HEK293 (cell line): ENCODE measurements at regions not wholly inside any gene's neighbourhood (a gene's known extent, or its start where the extent isn't known, plus 50 kb on each side); places are given as distances from the start of the nearest gene placed in this dataset.

Experiments
- CTCF ChIA-PET: fragments of 350-600 bp; formaldehyde crosslinking; extraction: SDS; loops from one replicate; lab custom pipeline; 2021; ENCODE audit warnings: antibody characterized with exemption; lab: Yijun Ruan, JAX
- POLR2A ChIA-PET: fragments of 300-600 bp; formaldehyde crosslinking; extraction: SDS; loops from one replicate; lab custom pipeline; 2020; ENCODE audit warnings: antibody characterized with exemption, inconsistent platforms; lab: Yijun Ruan, JAX
- H3K27ac ChIP-seq: fragments of 200-500 bp; sonication (Bioruptor generic); 2 replicates; pipeline ENCODE4 v1.5.1; 2014; ENCODE audit warnings: low read depth, low read length, control low read depth, inconsistent platforms; ENCODE audit errors: extremely low read depth
- H3K36me3 ChIP-seq, 2 experiments: fragments of 200-500 bp in 1 of 2; sonication (Bioruptor generic) in 1 of 2; 1 replicate in 1 of 2; 2 replicates in 1 of 2; pipeline ENCODE4 v1.5.1; 2014 to 2017; ENCODE audit warnings: inconsistent platforms in 2 of 2, low read length in 2 of 2; ENCODE audit not compliant: control insufficient read depth in 2 of 2, insufficient read depth in 1 of 2
- H3K4me1 ChIP-seq: fragments of 200-500 bp; sonication (Bioruptor generic); 2 replicates; pipeline ENCODE4 v1.5.1; 2014; ENCODE audit warnings: mild to moderate bottlenecking, low read length, inconsistent platforms; ENCODE audit not compliant: control insufficient read depth, insufficient read depth
- H3K4me3 ChIP-seq: 2 replicates; pipeline ENCODE4 v1.5.1; 2011; ENCODE audit warnings: low read depth, mild to moderate bottlenecking, control low read depth, low read length, moderate library complexity
- H3K9me3 ChIP-seq: fragments of 200-500 bp; sonication (Bioruptor generic); 2 replicates; pipeline ENCODE4 v1.5.1; 2014; ENCODE audit warnings: low read depth, low read length, inconsistent platforms; ENCODE audit not compliant: control insufficient read depth, insufficient read depth
- GLIS1 ChIP-seq: fragments of 450-650 bp; formaldehyde crosslinking; IDR thresholded peaks from 2 replicates; pipeline ENCODE4 v1.5.1; 2016; ENCODE audit warnings: missing biosample characterization, missing genetic modification characterization
- MYNN ChIP-seq: fragments of 450-650 bp; formaldehyde crosslinking; IDR thresholded peaks from 2 replicates; pipeline ENCODE4 v1.5.1; 2016; ENCODE audit warnings: missing biosample characterization, missing genetic modification characterization, borderline replicate concordance
- MZF1 ChIP-seq: fragments of 450-650 bp; formaldehyde crosslinking; IDR thresholded peaks from 2 replicates; pipeline ENCODE4 v1.5.1; 2017; ENCODE audit warnings: missing biosample characterization, missing genetic modification characterization, borderline replicate concordance
- SP7 ChIP-seq: fragments of 450-650 bp; formaldehyde crosslinking; IDR thresholded peaks from 2 replicates; pipeline ENCODE4 v1.5.1; 2016; ENCODE audit warnings: missing biosample characterization, missing genetic modification characterization
- ZNF121 ChIP-seq: fragments of 450-650 bp; formaldehyde crosslinking; IDR thresholded peaks from 2 replicates; pipeline ENCODE4 v1.5.1; 2016; ENCODE audit warnings: missing biosample characterization, missing genetic modification characterization
- ZNF133 ChIP-seq: fragments of 450-650 bp; formaldehyde crosslinking; IDR thresholded peaks from 2 replicates; pipeline ENCODE4 v1.5.1; 2016; ENCODE audit warnings: missing biosample characterization, missing genetic modification characterization
- ZNF146 ChIP-seq: fragments of 450-650 bp; formaldehyde crosslinking; IDR thresholded peaks from 2 replicates; pipeline ENCODE4 v1.5.1; 2016; ENCODE audit warnings: missing biosample characterization, missing genetic modification characterization
- ZNF266 ChIP-seq: fragments of 450-650 bp; formaldehyde crosslinking; IDR thresholded peaks from 2 replicates; pipeline ENCODE4 v1.5.1; 2016; ENCODE audit warnings: missing biosample characterization, missing genetic modification characterization, low read depth
- ZNF335 ChIP-seq: fragments of 450-650 bp; formaldehyde crosslinking; conservative IDR thresholded peaks from 2 replicates; pipeline ENCODE4 v1.5.1; 2016; ENCODE audit warnings: missing biosample characterization, missing genetic modification characterization
- ZNF366 ChIP-seq: fragments of 450-650 bp; formaldehyde crosslinking; conservative IDR thresholded peaks from 2 replicates; pipeline ENCODE4 v1.5.1; 2016; ENCODE audit warnings: missing biosample characterization, missing genetic modification characterization
- ZNF473 ChIP-seq: fragments of 450-650 bp; formaldehyde crosslinking; IDR thresholded peaks from 2 replicates; pipeline ENCODE4 v1.5.1; 2017; ENCODE audit warnings: missing biosample characterization, missing genetic modification characterization
- ZNF621 ChIP-seq: fragments of 450-650 bp; formaldehyde crosslinking; IDR thresholded peaks from 2 replicates; pipeline ENCODE4 v1.5.1; 2017; ENCODE audit warnings: missing biosample characterization, missing genetic modification characterization
- ZNF677 ChIP-seq: fragments of 450-650 bp; IDR thresholded peaks from 2 replicates; pipeline ENCODE4 v1.5.0; 2018; ENCODE audit warnings: missing biosample characterization, mild to moderate bottlenecking, missing genetic modification characterization, moderate library complexity
- ZSCAN23 ChIP-seq: fragments of 450-650 bp; formaldehyde crosslinking; IDR thresholded peaks from 2 replicates; pipeline ENCODE4 v1.5.1; 2016; ENCODE audit warnings: missing biosample characterization, missing genetic modification characterization
- TF ChIP-seq, protein P1 (sequence below): fragments of 450-650 bp; formaldehyde crosslinking; IDR thresholded peaks from 2 replicates; pipeline ENCODE4 v1.5.1; 2016; ENCODE audit warnings: missing biosample characterization, missing genetic modification characterization
- TF ChIP-seq, protein P2 (sequence below): fragments of 450-650 bp; formaldehyde crosslinking; IDR thresholded peaks from 2 replicates; pipeline ENCODE4 v1.5.1; 2016; ENCODE audit warnings: missing biosample characterization, missing genetic modification characterization
- TF ChIP-seq, protein P3 (sequence below): fragments of 450-650 bp; formaldehyde crosslinking; IDR thresholded peaks from 2 replicates; pipeline ENCODE4 v1.5.1; 2016; ENCODE audit warnings: missing biosample characterization, missing genetic modification characterization
- TF ChIP-seq, protein P4 (sequence below): fragments of 450-650 bp; formaldehyde crosslinking; IDR thresholded peaks from 2 replicates; pipeline ENCODE4 v1.5.1; 2016; ENCODE audit warnings: missing biosample characterization, missing genetic modification characterization
- TF ChIP-seq, protein P5 (sequence below): fragments of 450-650 bp; formaldehyde crosslinking; IDR thresholded peaks from 2 replicates; pipeline ENCODE4 v1.5.1; 2017; ENCODE audit warnings: missing biosample characterization, missing genetic modification characterization

DNA sequence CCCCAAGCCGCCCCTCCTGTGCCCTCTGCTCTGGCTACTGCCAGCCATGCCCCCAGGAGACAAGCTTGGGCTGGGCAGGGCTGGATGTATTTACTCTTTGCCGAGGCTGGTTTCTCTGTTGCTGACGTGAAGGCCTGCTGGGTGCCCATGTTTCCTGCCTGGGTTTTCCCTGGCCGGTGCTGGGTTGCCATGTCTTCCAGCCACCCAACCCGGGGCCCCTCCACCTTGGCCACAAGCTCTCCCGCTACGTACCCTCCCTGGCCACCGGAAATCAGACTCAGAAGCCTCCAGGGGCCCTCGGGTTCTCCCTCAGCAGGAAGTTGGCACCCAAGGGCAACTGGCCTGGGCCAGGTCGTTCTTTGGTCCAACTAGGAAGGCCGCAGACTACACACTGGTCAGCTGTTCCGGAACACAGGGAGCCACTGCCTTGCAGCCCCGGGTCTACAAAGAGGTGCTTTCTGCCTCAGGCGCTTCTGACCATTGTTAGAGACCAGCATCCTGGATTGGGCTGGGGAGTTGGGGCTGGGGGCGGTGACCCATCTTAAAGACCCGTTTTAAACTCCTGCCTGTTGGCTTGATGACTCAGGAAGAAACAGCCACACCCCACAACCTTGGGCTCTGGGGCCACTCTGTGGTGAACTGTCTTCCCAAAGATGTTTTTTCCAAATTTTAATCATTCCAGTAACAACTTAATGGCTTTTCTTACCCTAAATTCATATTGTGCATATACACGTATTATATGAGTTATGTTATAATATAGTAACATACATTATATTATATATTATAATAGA is 71.2 kb upstream of the RUNX3 start:
- no peak for TF ChIP-seq MZF1 (tag by site-specific recombination)
- TF ChIP-seq, protein P1, sequence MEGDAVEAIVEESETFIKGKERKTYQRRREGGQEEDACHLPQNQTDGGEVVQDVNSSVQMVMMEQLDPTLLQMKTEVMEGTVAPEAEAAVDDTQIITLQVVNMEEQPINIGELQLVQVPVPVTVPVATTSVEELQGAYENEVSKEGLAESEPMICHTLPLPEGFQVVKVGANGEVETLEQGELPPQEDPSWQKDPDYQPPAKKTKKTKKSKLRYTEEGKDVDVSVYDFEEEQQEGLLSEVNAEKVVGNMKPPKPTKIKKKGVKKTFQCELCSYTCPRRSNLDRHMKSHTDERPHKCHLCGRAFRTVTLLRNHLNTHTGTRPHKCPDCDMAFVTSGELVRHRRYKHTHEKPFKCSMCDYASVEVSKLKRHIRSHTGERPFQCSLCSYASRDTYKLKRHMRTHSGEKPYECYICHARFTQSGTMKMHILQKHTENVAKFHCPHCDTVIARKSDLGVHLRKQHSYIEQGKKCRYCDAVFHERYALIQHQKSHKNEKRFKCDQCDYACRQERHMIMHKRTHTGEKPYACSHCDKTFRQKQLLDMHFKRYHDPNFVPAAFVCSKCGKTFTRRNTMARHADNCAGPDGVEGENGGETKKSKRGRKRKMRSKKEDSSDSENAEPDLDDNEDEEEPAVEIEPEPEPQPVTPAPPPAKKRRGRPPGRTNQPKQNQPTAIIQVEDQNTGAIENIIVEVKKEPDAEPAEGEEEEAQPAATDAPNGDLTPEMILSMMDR (tag by site-specific recombination), result no peak
- Histone ChIP-seq H3K4me3 (no peak overlapping the region), H3K27ac (no peak overlapping the region), H3K36me3 (no peaks in the 10 kb centered on the region), H3K4me1 (no peaks in the 10 kb centered on the region), H3K9me3 (no peaks in the 10 kb centered on the region)
- ChIA-PET CTCF (no interaction called here), POLR2A (no interaction called here)

DNA sequence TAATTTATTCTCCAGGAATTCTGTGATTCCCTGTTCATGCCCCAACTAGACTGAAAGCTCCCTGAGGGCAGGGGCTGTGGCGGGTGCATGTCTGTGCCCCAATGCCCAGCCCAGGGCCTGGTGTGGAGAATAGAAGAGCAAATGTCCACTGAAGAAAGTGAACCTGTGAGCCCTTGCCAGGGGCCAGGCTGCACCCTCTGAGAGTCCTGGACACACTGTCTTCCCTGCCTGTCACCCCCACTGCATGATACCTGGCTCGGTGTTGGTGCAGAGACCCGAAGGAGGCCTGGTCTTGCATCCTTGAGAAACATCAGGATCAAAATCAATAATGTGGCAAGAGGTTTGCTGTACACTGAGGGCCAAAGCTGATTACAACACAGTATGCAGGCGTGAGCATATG is 69.8 kb upstream of the RUNX3 start:
- no peak overlapping the region for H3K27ac ChIP-seq
- no peaks in the 10 kb centered on the region for H3K4me1 ChIP-seq
- no peaks in the 10 kb centered on the region for H3K9me3 ChIP-seq
- no peaks in the 10 kb centered on the region for H3K36me3 ChIP-seq
- no peak overlapping the region for H3K4me3 ChIP-seq
- ChIA-PET CTCF (interaction anchor here (0.6 to 0.7 kb wide), 3 partner anchors 257 to 1412 kb away, joined by 3 to 5 read pairs (median 4); no protein-coding TSS in a partner anchor), POLR2A (no interaction called here)
- TF ChIP-seq, protein P2, sequence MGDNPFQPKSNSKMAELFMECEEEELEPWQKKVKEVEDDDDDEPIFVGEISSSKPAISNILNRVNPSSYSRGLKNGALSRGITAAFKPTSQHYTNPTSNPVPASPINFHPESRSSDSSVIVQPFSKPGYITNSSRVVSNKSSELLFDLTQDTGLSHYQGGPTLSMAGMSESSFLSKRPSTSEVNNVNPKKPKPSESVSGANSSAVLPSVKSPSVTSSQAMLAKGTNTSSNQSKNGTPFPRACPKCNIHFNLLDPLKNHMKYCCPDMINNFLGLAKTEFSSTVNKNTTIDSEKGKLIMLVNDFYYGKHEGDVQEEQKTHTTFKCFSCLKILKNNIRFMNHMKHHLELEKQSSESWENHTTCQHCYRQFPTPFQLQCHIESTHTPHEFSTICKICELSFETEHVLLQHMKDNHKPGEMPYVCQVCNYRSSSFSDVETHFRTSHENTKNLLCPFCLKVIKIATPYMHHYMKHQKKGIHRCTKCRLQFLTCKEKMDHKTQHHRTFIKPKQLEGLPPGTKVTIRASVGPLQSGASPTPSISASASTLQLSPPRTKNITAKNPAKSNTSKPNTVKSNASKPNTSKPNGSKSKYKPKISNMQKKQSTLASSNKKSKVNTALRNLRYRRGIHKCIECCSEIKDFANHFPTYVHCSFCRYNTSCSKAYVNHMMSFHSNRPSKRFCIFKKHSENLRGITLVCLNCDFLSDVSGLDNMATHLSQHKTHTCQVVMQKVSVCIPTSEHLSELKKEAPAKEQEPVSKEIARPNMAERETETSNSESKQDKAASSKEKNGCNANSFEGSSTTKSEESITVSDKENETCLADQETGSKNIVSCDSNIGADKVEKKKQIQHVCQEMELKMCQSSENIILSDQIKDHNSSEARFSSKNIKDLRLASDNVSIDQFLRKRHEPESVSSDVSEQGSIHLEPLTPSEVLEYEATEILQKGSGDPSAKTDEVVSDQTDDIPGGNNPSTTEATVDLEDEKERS (tag by site-specific recombination), result no peak
- TF ChIP-seq, protein P3, sequence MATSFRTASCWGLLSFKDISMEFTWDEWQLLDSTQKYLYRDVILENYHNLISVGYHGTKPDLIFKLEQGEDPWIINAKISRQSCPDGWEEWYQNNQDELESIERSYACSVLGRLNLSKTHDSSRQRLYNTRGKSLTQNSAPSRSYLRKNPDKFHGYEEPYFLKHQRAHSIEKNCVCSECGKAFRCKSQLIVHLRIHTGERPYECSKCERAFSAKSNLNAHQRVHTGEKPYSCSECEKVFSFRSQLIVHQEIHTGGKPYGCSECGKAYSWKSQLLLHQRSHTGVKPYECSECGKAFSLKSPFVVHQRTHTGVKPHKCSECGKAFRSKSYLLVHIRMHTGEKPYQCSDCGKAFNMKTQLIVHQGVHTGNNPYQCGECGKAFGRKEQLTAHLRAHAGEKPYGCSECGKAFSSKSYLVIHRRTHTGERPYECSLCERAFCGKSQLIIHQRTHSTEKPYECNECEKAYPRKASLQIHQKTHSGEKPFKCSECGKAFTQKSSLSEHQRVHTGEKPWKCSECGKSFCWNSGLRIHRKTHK (tag by site-specific recombination), result no peak
- TF ChIP-seq SP7 (tag by site-specific recombination) (no peak), ZNF266 (tag by site-specific recombination) (no peak), GLIS1 (tag by site-specific recombination) (no peak), ZNF621 (tag by site-specific recombination) (no peak), ZSCAN23 (tag by site-specific recombination) (no peak), ZNF473 (tag by site-specific recombination) (no peak), ZNF146 (tag by site-specific recombination) (no peak), ZNF677 (tag by site-specific recombination) (no peak), ZNF121 (tag by site-specific recombination) (no peak), ZNF133 (no peak), MYNN (tag by site-specific recombination) (no peak), ZNF335 (tag by site-specific recombination) (no peak), ZNF366 (no peak)
- TF ChIP-seq, protein P4, sequence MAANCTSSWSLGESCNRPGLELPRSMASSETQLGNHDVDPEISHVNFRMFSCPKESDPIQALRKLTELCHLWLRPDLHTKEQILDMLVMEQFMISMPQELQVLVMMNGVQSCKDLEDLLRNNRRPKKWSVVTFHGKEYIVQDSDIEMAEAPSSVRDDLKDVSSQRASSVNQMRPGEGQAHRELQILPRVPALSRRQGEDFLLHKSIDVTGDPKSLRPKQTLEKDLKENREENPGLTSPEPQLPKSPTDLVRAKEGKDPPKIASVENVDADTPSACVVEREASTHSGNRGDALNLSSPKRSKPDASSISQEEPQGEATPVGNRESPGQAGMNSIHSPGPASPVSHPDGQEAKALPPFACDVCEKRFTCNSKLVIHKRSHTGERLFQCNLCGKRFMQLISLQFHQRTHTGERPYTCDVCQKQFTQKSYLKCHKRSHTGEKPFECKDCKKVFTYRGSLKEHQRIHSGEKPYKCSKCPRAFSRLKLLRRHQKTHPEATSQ (tag by site-specific recombination), result no peak
- TF ChIP-seq, protein P5, sequence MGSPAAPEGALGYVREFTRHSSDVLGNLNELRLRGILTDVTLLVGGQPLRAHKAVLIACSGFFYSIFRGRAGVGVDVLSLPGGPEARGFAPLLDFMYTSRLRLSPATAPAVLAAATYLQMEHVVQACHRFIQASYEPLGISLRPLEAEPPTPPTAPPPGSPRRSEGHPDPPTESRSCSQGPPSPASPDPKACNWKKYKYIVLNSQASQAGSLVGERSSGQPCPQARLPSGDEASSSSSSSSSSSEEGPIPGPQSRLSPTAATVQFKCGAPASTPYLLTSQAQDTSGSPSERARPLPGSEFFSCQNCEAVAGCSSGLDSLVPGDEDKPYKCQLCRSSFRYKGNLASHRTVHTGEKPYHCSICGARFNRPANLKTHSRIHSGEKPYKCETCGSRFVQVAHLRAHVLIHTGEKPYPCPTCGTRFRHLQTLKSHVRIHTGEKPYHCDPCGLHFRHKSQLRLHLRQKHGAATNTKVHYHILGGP (tag by site-specific recombination), result no peak
